ENCODE measurements at regions not wholly inside any gene's neighbourhood (a gene's known extent, or its start where the extent isn't known, plus 50 kb on each side); places are given as distances from the start of the nearest gene placed in this dataset.

GRCh38 chr3:67828486-67829010 lies 174.1 kb upstream of the SUCLG2 start:
- no peak overlapping the region for H3K27ac Mint-ChIP-seq

GRCh38 chr3:67821135-67821534 lies 166.7 kb upstream of the SUCLG2 start:
- Mint-ChIP-seq H3K9me3 (no peaks in the 10 kb centered on the region), H3K4me1 (ENCODE audit: low read depth in 2 of 2) (no peaks in the 10 kb centered on the region), H3K36me3 (ENCODE audit: insufficient read depth) (no peaks in the 10 kb centered on the region), H3K27ac (no peak overlapping the region), H3K4me3 (no peak overlapping the region), H3K27me3 (no peaks in the 10 kb centered on the region)
- no peak for DNase-seq
- no peak for ATAC-seq (replicated peaks)

More at GRCh38 chr3:67828486-67829010, 174.1 kb upstream of the SUCLG2 start:
- H3K9me3 Mint-ChIP-seq, result peaks cover 0 to 6% of the 10 kb centered on the region in 2 donors
- no peak overlapping the region for H3K4me3 Mint-ChIP-seq
- DNase-seq (no peak), ATAC-seq (replicated peaks) (no peak)
- peaks cover 20 to 27% of the 10 kb centered on the region in 2 donors for H3K27me3 Mint-ChIP-seq
- no peaks in the 10 kb centered on the region for H3K36me3 Mint-ChIP-seq (ENCODE audit: insufficient read depth)
- H3K4me1 Mint-ChIP-seq (ENCODE audit: low read depth in 2 of 2), result no peaks in the 10 kb centered on the region

- no peaks in the 10 kb centered on the region for H3K27me3 Mint-ChIP-seq
- H3K36me3 Mint-ChIP-seq (ENCODE audit: insufficient read depth), result no peaks in the 10 kb centered on the region
- no peaks in the 10 kb centered on the region for H3K9me3 Mint-ChIP-seq
- DNase-seq (no peak), ATAC-seq (replicated peaks) (no peak)
- H3K4me3 Mint-ChIP-seq, result no peak overlapping the region
- H3K27ac Mint-ChIP-seq, result no peak overlapping the region
- H3K4me1 Mint-ChIP-seq (ENCODE audit: low read depth in 2 of 2), result no peaks in the 10 kb centered on the region
Observed at GRCh38 chr3:67819447-67819846, 165.0 kb upstream of the SUCLG2 start.

DNA sequence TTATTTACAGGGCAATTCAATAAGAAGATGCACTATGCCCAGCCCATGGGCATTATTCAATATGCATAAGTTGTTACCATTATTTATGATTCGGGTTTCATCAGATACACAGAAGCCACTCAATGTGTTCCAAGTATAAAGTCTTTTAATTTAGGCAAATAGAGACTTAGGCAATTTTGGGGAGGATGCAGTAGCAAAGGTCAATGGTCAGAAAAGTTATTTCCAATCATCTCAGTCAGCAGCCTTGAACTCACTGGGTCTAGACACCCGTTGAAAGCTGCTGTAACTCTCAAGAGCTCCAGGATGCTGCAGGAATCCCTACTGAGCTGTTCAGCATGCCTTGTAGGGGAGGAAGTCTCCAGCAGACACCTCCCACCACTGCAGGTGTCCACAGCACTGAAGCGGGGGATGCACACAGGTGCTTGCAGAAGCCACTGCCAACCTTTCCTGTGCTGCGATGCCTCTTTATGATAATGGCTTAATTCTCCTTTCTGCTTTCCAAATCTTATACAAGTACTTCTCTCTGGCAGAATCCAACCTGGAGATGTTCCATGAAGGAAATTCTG lies 155.0 kb upstream of the SUCLG2 start:
- no peaks in the 10 kb centered on the region for H3K9me3 Mint-ChIP-seq
- H3K4me1 Mint-ChIP-seq (ENCODE audit: low read depth in 2 of 2), result no peaks in the 10 kb centered on the region
- H3K27me3 Mint-ChIP-seq, result peaks cover 6 to 19% of the 10 kb centered on the region in 2 donors
- H3K27ac Mint-ChIP-seq, result no peak overlapping the region
- H3K36me3 Mint-ChIP-seq (ENCODE audit: insufficient read depth), result no peaks in the 10 kb centered on the region
- ATAC-seq (replicated peaks) (no peak), DNase-seq (no peak)
- H3K4me3 Mint-ChIP-seq, result no peak overlapping the region

- no peak overlapping the region for H3K27ac Mint-ChIP-seq
- no peak overlapping the region for H3K4me3 Mint-ChIP-seq
- no peaks in the 10 kb centered on the region for H3K36me3 Mint-ChIP-seq (ENCODE audit: insufficient read depth)
- no peak for DNase-seq
- H3K9me3 Mint-ChIP-seq, result no peaks in the 10 kb centered on the region
- ATAC-seq (replicated peaks), result no peak
- no peaks in the 10 kb centered on the region for H3K4me1 Mint-ChIP-seq (ENCODE audit: low read depth in 2 of 2)
- peaks cover 12 to 19% of the 10 kb centered on the region in 2 donors for H3K27me3 Mint-ChIP-seq
Observed at GRCh38 chr3:67808906-67809305, 154.5 kb upstream of the SUCLG2 start.

DNA sequence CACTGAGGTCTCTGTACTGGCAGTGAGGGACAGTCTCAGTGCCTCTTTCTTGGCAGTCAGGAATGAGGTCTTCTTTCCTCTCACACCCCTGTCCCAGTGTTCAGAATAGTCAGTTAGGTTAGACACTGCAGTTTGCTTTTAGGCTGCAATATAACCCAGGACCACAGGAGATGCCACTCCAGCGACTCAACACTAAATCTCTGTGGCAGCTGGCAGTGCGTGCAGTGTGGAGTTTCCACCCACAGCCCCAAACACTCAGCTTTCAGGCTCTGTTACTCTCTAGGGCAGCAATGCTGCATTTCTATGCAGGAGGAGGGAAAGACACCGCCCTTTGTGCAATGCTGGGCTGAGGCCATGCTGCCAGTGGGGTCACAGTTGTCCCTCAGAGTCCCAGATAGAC lies 150.2 kb upstream of the SUCLG2 start:
- ATAC-seq (replicated peaks), result no peak

GRCh38 chr3:67804089-67804488 lies 149.7 kb upstream of the SUCLG2 start:
- Mint-ChIP-seq H3K27me3 (peaks cover 31 to 32% of the 10 kb centered on the region in 2 donors), H3K4me1 (ENCODE audit: low read depth in 2 of 2) (no peaks in the 10 kb centered on the region), H3K27ac (no peak overlapping the region), H3K36me3 (ENCODE audit: insufficient read depth) (no peaks in the 10 kb centered on the region), H3K9me3 (no peaks in the 10 kb centered on the region), H3K4me3 (no peak overlapping the region)
- ATAC-seq (replicated peaks) (no peak), DNase-seq (no peak)

More for the DNA sequence above, 150.2 kb upstream of the SUCLG2 start:
- no peaks in the 10 kb centered on the region for H3K36me3 Mint-ChIP-seq (ENCODE audit: insufficient read depth)
- H3K27me3 Mint-ChIP-seq, result peaks cover 31 to 33% of the 10 kb centered on the region in 2 donors
- no peaks in the 10 kb centered on the region for H3K4me1 Mint-ChIP-seq (ENCODE audit: low read depth in 2 of 2)
- DNase-seq, result no peak
- no peaks in the 10 kb centered on the region for H3K9me3 Mint-ChIP-seq
- no peak overlapping the region for H3K27ac Mint-ChIP-seq
- H3K4me3 Mint-ChIP-seq, result no peak overlapping the region

- Mint-ChIP-seq H3K4me1 (ENCODE audit: low read depth in 2 of 2) (no peaks in the 10 kb centered on the region), H3K9me3 (no peaks in the 10 kb centered on the region), H3K36me3 (ENCODE audit: insufficient read depth) (peaks cover 3% of the 10 kb centered on the region), H3K4me3 (no peak overlapping the region), H3K27ac (no peak overlapping the region), H3K27me3 (peaks cover 15 to 16% of the 10 kb centered on the region in 2 donors)
- ATAC-seq (replicated peaks) (no peak), DNase-seq (no peak)
Observed at GRCh38 chr3:67798412-67798811, 144.0 kb upstream of the SUCLG2 start.

- H3K27me3 Mint-ChIP-seq, result no peaks in the 10 kb centered on the region
- H3K9me3 Mint-ChIP-seq, result no peaks in the 10 kb centered on the region
- DNase-seq (no peak), ATAC-seq (replicated peaks) (no peak)
- H3K4me1 Mint-ChIP-seq (ENCODE audit: low read depth in 2 of 2), result no peaks in the 10 kb centered on the region
- H3K36me3 Mint-ChIP-seq (ENCODE audit: insufficient read depth), result peaks cover 3% of the 10 kb centered on the region
- H3K27ac Mint-ChIP-seq, result no peak overlapping the region
- H3K4me3 Mint-ChIP-seq, result no peak overlapping the region
Observed at GRCh38 chr3:67791620-67792019, 137.2 kb upstream of the SUCLG2 start.

DNA sequence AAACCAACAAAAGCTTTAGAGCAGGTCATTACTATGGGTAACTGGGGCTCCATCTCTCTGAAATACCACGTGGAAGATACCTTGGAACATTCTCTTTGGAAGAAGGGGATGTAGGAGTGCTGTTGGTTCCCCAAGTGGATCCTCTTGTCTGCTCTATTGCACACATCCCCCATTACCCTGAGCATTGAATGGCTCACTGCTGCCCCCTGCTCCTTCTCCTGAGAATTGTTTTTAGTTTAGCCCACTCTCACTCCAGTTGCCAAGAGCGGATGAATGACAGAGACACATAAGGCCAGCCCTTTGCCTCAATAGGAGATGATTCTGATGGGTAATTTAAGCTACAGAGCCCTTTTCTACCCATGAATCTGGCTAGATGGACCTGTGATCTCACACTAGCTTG lies 135.6 kb upstream of the SUCLG2 start:
- no peaks in the 10 kb centered on the region for H3K36me3 Mint-ChIP-seq (ENCODE audit: insufficient read depth)
- H3K4me1 Mint-ChIP-seq (ENCODE audit: low read depth in 2 of 2), result no peaks in the 10 kb centered on the region
- H3K4me3 Mint-ChIP-seq, result no peak overlapping the region
- no peak overlapping the region for H3K27ac Mint-ChIP-seq
- peaks cover 5 to 7% of the 10 kb centered on the region in 2 donors for H3K9me3 Mint-ChIP-seq
- peaks cover 4 to 8% of the 10 kb centered on the region in 2 donors for H3K27me3 Mint-ChIP-seq
- ATAC-seq (replicated peaks), result peak; percentile 80
- DNase-seq, result peak; percentile 53 to 66 (median 54)

GRCh38 chr3:67788396-67788795 lies 134.0 kb upstream of the SUCLG2 start:
- Mint-ChIP-seq H3K4me3 (no peak overlapping the region), H3K4me1 (ENCODE audit: low read depth in 2 of 2) (no peaks in the 10 kb centered on the region)

DNA sequence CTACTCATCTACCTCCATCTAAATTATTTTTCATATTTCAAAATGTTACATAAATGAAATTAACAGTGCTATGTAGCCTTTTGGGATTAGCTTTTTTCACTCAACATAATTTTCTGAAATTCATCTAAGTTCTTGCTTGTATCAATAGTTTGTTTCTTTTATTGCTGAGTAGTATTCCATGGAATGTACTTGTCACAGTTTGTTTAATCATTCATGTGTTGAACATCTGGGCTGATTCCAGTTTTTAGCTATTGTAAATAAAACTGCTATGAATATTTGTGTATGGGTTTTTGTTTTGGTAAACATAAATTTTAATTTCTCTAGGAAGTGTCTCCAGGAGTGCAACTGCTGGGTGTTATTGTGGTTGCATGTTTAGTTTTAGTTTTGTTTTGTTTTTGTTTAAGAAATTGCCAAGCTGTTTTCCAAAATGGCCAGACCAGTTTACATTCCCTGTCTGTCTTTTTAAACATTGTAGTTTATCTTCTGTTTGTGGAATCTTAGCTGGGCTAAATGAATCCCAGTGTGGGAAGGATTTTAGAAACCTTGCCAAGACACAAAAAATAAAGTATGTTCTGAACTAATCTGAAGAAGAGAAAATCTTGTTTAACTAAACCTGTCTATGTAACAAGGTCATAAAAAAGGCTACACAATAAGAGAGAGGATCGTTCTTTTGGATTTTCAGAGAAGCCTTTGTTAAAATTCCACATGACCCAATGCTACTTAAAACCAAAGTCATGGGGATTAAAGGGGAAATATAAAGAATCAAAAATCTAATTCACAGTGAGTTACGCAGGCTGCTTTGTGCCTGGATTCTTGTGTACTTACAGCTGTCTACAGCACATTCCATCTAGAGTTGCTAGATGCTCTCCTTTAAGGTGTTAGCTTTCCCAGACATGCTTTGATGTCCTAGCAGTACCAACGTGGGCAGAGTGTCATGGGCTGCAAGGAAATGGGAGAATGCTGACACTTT lies 129.2 kb upstream of the SUCLG2 start:
- H3K27me3 Mint-ChIP-seq, result peaks cover 7 to 18% of the 10 kb centered on the region in 2 donors
- H3K36me3 Mint-ChIP-seq (ENCODE audit: insufficient read depth), result no peaks in the 10 kb centered on the region
- H3K9me3 Mint-ChIP-seq, result peaks cover 7 to 10% of the 10 kb centered on the region in 2 donors
- no peak overlapping the region for H3K4me3 Mint-ChIP-seq
- no peak overlapping the region for H3K27ac Mint-ChIP-seq
- no peaks in the 10 kb centered on the region for H3K4me1 Mint-ChIP-seq (ENCODE audit: low read depth in 2 of 2)
- ATAC-seq (replicated peaks) (no peak), DNase-seq (no peak)

More at GRCh38 chr3:67788396-67788795, 134.0 kb upstream of the SUCLG2 start:
- no peak overlapping the region for H3K27ac Mint-ChIP-seq
- ATAC-seq (replicated peaks) (no peak), DNase-seq (no peak)
- peaks cover 7 to 11% of the 10 kb centered on the region in 2 donors for H3K27me3 Mint-ChIP-seq
- H3K9me3 Mint-ChIP-seq, result peaks cover 7 to 10% of the 10 kb centered on the region in 2 donors
- no peaks in the 10 kb centered on the region for H3K36me3 Mint-ChIP-seq (ENCODE audit: insufficient read depth)

DNA sequence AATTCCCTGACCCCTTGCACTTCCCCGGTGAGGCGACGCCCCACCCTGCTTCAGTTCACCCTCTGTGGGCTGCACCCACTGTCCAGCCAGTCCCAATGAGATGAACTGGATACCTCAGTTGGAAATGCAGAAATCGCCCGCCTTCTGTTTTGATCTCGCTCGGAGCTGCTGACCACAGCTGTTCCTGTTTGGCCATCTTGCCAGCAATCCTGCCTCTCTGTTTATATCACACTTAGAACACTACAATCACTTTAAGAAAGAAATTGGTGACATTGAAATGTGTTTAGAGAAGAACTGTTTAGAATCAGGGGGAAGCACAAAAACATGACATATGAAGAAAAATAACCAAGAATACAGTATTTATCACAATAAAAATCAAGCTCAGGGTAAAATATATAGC lies 127.5 kb upstream of the SUCLG2 start:
- Mint-ChIP-seq H3K36me3 (ENCODE audit: insufficient read depth) (no peaks in the 10 kb centered on the region), H3K27ac (no peak overlapping the region), H3K27me3 (peaks cover 7 to 18% of the 10 kb centered on the region in 2 donors), H3K4me1 (ENCODE audit: low read depth in 2 of 2) (no peaks in the 10 kb centered on the region), H3K9me3 (peaks cover 7 to 10% of the 10 kb centered on the region in 2 donors), H3K4me3 (no peak overlapping the region)
- ATAC-seq (replicated peaks) (no peak), DNase-seq (no peak)
